A549 (cell line): ENCODE measurements at regions not wholly inside any gene's neighbourhood (a gene's known extent, or its start where the extent isn't known, plus 50 kb on each side); places are given as distances from the start of the nearest gene placed in this dataset.

Experiments used
- CBX8 ChIP-seq: fragments of 200-600 bp; sonication (generic); IDR thresholded peaks from 2 replicates; pipeline ENCODE4 v1.6.1; 2016
- POLR2A ChIP-seq: IDR thresholded peaks from 2 replicates; pipeline ENCODE4 v1.6.1; 2012; ENCODE audit warnings: mild to moderate bottlenecking, low read length
- TF ChIP-seq, protein P1 (sequence below): fragments of 200-600 bp; sonication (generic); IDR thresholded peaks from 2 replicates; pipeline ENCODE4 v1.6.1; 2016; ENCODE audit warnings: antibody characterized with exemption, mild to moderate bottlenecking, moderate library complexity
- TF ChIP-seq, protein P2 (sequence below): fragments of >200 bp; sonication (Bioruptor Twin); formaldehyde crosslinking; IDR thresholded peaks from 3 replicates; pipeline ENCODE4 v1.5.1; 2016

GRCh38 chr22:48866906-48867681 lies 960.6 kb downstream of the BRD1 start:
- TF ChIP-seq POLR2A (no peak), CBX8 (no peak)
- TF ChIP-seq, protein P1, sequence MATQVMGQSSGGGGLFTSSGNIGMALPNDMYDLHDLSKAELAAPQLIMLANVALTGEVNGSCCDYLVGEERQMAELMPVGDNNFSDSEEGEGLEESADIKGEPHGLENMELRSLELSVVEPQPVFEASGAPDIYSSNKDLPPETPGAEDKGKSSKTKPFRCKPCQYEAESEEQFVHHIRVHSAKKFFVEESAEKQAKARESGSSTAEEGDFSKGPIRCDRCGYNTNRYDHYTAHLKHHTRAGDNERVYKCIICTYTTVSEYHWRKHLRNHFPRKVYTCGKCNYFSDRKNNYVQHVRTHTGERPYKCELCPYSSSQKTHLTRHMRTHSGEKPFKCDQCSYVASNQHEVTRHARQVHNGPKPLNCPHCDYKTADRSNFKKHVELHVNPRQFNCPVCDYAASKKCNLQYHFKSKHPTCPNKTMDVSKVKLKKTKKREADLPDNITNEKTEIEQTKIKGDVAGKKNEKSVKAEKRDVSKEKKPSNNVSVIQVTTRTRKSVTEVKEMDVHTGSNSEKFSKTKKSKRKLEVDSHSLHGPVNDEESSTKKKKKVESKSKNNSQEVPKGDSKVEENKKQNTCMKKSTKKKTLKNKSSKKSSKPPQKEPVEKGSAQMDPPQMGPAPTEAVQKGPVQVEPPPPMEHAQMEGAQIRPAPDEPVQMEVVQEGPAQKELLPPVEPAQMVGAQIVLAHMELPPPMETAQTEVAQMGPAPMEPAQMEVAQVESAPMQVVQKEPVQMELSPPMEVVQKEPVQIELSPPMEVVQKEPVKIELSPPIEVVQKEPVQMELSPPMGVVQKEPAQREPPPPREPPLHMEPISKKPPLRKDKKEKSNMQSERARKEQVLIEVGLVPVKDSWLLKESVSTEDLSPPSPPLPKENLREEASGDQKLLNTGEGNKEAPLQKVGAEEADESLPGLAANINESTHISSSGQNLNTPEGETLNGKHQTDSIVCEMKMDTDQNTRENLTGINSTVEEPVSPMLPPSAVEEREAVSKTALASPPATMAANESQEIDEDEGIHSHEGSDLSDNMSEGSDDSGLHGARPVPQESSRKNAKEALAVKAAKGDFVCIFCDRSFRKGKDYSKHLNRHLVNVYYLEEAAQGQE = no peak
- TF ChIP-seq, protein P2, sequence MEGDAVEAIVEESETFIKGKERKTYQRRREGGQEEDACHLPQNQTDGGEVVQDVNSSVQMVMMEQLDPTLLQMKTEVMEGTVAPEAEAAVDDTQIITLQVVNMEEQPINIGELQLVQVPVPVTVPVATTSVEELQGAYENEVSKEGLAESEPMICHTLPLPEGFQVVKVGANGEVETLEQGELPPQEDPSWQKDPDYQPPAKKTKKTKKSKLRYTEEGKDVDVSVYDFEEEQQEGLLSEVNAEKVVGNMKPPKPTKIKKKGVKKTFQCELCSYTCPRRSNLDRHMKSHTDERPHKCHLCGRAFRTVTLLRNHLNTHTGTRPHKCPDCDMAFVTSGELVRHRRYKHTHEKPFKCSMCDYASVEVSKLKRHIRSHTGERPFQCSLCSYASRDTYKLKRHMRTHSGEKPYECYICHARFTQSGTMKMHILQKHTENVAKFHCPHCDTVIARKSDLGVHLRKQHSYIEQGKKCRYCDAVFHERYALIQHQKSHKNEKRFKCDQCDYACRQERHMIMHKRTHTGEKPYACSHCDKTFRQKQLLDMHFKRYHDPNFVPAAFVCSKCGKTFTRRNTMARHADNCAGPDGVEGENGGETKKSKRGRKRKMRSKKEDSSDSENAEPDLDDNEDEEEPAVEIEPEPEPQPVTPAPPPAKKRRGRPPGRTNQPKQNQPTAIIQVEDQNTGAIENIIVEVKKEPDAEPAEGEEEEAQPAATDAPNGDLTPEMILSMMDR = no peak
